IMR-90 (cell line): ENCODE measurements at regions not wholly inside any gene's neighbourhood (a gene's known extent, or its start where the extent isn't known, plus 50 kb on each side); places are given as distances from the start of the nearest gene placed in this dataset.
A peak's percentile ranks its signal among the peaks of the same experiment; 100 is the strongest.

Experiments used
- ATAC-seq: fragments of 200-7000 bp; cut with Tn5 transposase; 2 replicates; pipeline ENCODE4 v1.9.1; 2020; ENCODE audit warnings: low read depth, mild to moderate bottlenecking, moderate library complexity
- BruUV-seq: library from RNA; stranded (reverse); fragments of 400-500 nt; replicated peaks from 2 replicates; lab custom pipeline; 2021; lab: Mats Ljungman, UMichigan
- CTCF ChIA-PET: fragments of 300-600 bp; formaldehyde crosslinking; extraction: SDS; loops from one replicate; lab custom pipeline; 2021; ENCODE audit warnings: antibody characterized with exemption; lab: Yijun Ruan, JAX
- POLR2A ChIA-PET: fragments of 300-600 bp; sonication (Branson Sonifier 250); formaldehyde crosslinking; loops from one replicate; lab custom pipeline; 2022; ENCODE audit warnings: antibody characterized with exemption; ENCODE audit not compliant: unreplicated experiment; lab: Charles Lee
- DNase-seq: peaks from one replicate; pipeline ENCODE4 v3.0.0; 2013
- H2AFZ ChIP-seq: replicated peaks from 2 replicates; pipeline ENCODE3; 2013; ENCODE audit warnings: low read length, mild to moderate bottlenecking; ENCODE audit not compliant: poor library complexity
- H2AK5ac ChIP-seq: 2 replicates; pipeline ENCODE4 v1.6.1; 2013; ENCODE audit warnings: low read depth, low read length, inconsistent platforms
- H2AK9ac ChIP-seq: replicated peaks from 2 replicates; pipeline ENCODE3; 2013; ENCODE audit warnings: mild to moderate bottlenecking, low read depth, low read length, moderate library complexity; ENCODE audit not compliant: poor library complexity
- H2BK120ac ChIP-seq: 2 replicates; pipeline ENCODE4 v1.6.1; 2013; ENCODE audit warnings: low read depth, low read length, inconsistent platforms
- H2BK15ac ChIP-seq: 3 replicates; pipeline ENCODE4 v1.6.1; 2013; ENCODE audit warnings: low read depth, low read length, inconsistent platforms
- H2BK20ac ChIP-seq: 2 replicates; pipeline ENCODE4 v1.6.1; 2013; ENCODE audit warnings: low read depth, mild to moderate bottlenecking, inconsistent platforms, low read length, moderate library complexity
- H2BK5ac ChIP-seq: 2 replicates; pipeline ENCODE4 v1.6.1; 2013; ENCODE audit warnings: mild to moderate bottlenecking, low read depth, low read length, inconsistent platforms; ENCODE audit not compliant: poor library complexity, severe bottlenecking
- H3K14ac ChIP-seq: replicated peaks from 2 replicates; pipeline ENCODE4 v1.6.1; 2013; ENCODE audit warnings: low read depth, low read length, inconsistent platforms
- H3K18ac ChIP-seq: 2 replicates; pipeline ENCODE4 v1.6.1; 2013; ENCODE audit warnings: low read depth, low read length, control low read depth
- H3K23ac ChIP-seq: 2 replicates; pipeline ENCODE4 v1.6.1; 2013; ENCODE audit warnings: low read depth, low read length, inconsistent platforms
- H3K27ac ChIP-seq: 2 replicates; pipeline ENCODE4 v1.5.1; 2013; ENCODE audit warnings: mild to moderate bottlenecking, control low read depth, low read length; ENCODE audit not compliant: insufficient read depth
- H3K27me3 ChIP-seq: 2 replicates; pipeline ENCODE4 v1.6.1; 2013; ENCODE audit warnings: low read length; ENCODE audit not compliant: control insufficient read depth, insufficient read depth
- H3K36me3 ChIP-seq: 2 replicates; pipeline ENCODE4 v1.6.1; 2013; ENCODE audit warnings: low read length, mixed read lengths; ENCODE audit not compliant: control insufficient read depth, insufficient read depth
- H3K4ac ChIP-seq: 2 replicates; pipeline ENCODE4 v1.6.1; 2013; ENCODE audit warnings: low read depth, low read length, inconsistent platforms
- H3K4me1 ChIP-seq: 2 replicates; pipeline ENCODE4 v1.6.1; 2013; ENCODE audit warnings: low read length, mixed read lengths; ENCODE audit not compliant: control insufficient read depth, insufficient read depth
- H3K4me2 ChIP-seq: 2 replicates; pipeline ENCODE4 v1.6.1; 2013; ENCODE audit warnings: low read depth, mild to moderate bottlenecking, control low read depth, low read length, moderate library complexity
- H3K4me3 ChIP-seq: 2 replicates; pipeline ENCODE4 v1.5.1; 2013; ENCODE audit warnings: low read depth, mild to moderate bottlenecking, control low read depth, low read length, moderate library complexity; ENCODE audit not compliant: insufficient read depth
- H3K56ac ChIP-seq: 2 replicates; pipeline ENCODE4 v1.6.1; 2013; ENCODE audit warnings: low read length, inconsistent platforms; ENCODE audit not compliant: insufficient read depth; ENCODE audit errors: extremely low read depth
- H3K79me1 ChIP-seq, 2 experiments: 2 replicates each; pipeline ENCODE4 v1.6.1; 2013; ENCODE audit warnings: low read length in 2 of 2, inconsistent platforms in 1 of 2, low read depth in 1 of 2
- H3K9ac ChIP-seq: 2 replicates; pipeline ENCODE4 v1.6.1; 2013; ENCODE audit warnings: low read depth, low read length, control low read depth
- H3K9me1 ChIP-seq: 2 replicates; pipeline ENCODE4 v1.6.1; 2013; ENCODE audit warnings: low read length, inconsistent platforms; ENCODE audit not compliant: insufficient read depth
- H3K9me3 ChIP-seq: 2 replicates; pipeline ENCODE4 v1.6.1; 2013; ENCODE audit warnings: low read length; ENCODE audit not compliant: control insufficient read depth, insufficient read depth
- H4K20me1 ChIP-seq: 2 replicates; pipeline ENCODE4 v1.6.1; 2013; ENCODE audit warnings: low read length, inconsistent platforms; ENCODE audit not compliant: insufficient read depth
- H4K5ac ChIP-seq: 2 replicates; pipeline ENCODE4 v1.6.1; 2013; ENCODE audit warnings: mild to moderate bottlenecking, low read depth, low read length, control low read depth
- H4K8ac ChIP-seq, 2 experiments: 2 replicates each; pipeline ENCODE4 v1.6.1; 2013; ENCODE audit warnings: low read depth in 2 of 2, low read length in 2 of 2, control low read depth in 1 of 2, inconsistent platforms in 1 of 2
- H4K91ac ChIP-seq: 2 replicates; pipeline ENCODE4 v1.6.1; 2013; ENCODE audit warnings: low read depth, low read length, inconsistent platforms; ENCODE audit not compliant: insufficient read depth
- MAFK ChIP-seq: IDR thresholded peaks from 2 replicates; pipeline ENCODE4 v1.6.1; 2012; ENCODE audit warnings: low read depth, low read length, improper control_type of control experiment
- NFE2L2 ChIP-seq: fragments of 150-350 bp; IDR thresholded peaks from 2 replicates; pipeline ENCODE4 v1.6.1; 2016; ENCODE audit warnings: low read depth, mild to moderate bottlenecking, low read length
- WGBS, 2 experiments: methylation state at CpG; one replicate each; pipeline versions ENCODE4 v1.1.5 to v1.1.7; 2013; ENCODE audit warnings: missing lambda C conversion rate in 2 of 2; ENCODE audit not compliant: insufficient read length in 1 of 2; ENCODE audit errors: extremely low coverage in 2 of 2; 5-methylcytosine and 5-hydroxymethylcytosine counted together
- dilution Hi-C: fragments of 300-500 bp; cut with HindIII; formaldehyde crosslinking; loops from one replicate; pipeline ENCODE4 v1.14.3; 2018; ENCODE audit warnings: low sequenced_read_pairs; ENCODE audit not compliant: unreplicated experiment
- in situ Hi-C: fragments of 300-500 bp; cut with MboI; formaldehyde crosslinking; loops from 3 replicates; pipeline ENCODE4 v1.14.3; 2019; ENCODE audit warnings: low sequenced_read_pairs, inconsistent platforms, mixed read lengths
- intact Hi-C: fragments of 100-400 bp; cut with micrococcal nuclease; formaldehyde crosslinking; loops from 2 replicates; pipeline ENCODE4 v1.10.0; 2022

DNA sequence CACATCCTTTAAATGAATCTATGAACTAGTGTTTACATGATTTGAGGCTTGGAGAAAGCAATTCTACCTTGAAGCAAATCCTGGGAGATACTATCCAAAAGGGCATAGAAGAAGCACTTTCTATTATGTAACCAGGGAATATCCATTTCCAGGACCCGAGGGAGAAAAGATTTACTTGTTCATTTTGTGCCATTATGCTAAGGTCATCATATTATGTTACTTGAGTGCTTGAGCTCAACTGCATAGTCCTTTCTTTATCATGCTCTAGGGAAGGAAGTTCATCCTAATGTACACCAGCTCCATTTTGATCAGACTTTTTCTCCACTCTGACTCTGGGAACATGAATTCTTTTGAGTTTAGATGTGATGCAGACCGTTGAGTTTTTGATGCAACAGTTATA, 188.6 kb upstream of the SNX7 start:
- POLR2A ChIA-PET = no interaction called here
- dilution Hi-C loops (no loop called here), in situ Hi-C loops (loop anchor here (25.0 kb wide), 1 partner anchor 1236 kb away; no protein-coding TSS in a partner anchor), intact Hi-C loops (no loop called here)
- Histone ChIP-seq H4K20me1 (no peaks in the 10 kb centered on the region), H3K27ac (no peak overlapping the region), H3K4ac (no peak overlapping the region), H2BK5ac (no peak overlapping the region), H2BK15ac (no peak overlapping the region), H4K8ac (no peak overlapping the region), H3K27me3 (no peaks in the 10 kb centered on the region), H2AK9ac (no peak overlapping the region), H3K9ac (no peak overlapping the region), H3K9me3 (no peaks in the 10 kb centered on the region), H3K79me1 (no peaks in the 10 kb centered on the region), H2BK120ac (no peak overlapping the region), H4K91ac (no peak overlapping the region), H3K36me3 (no peaks in the 10 kb centered on the region), H3K56ac (no peak overlapping the region), H2AFZ (no peak overlapping the region), H3K4me1 (no peaks in the 10 kb centered on the region), H2BK20ac (no peak overlapping the region), H3K18ac (no peak overlapping the region), H2AK5ac (no peak overlapping the region), H3K23ac (no peak overlapping the region), H3K4me2 (no peak overlapping the region), H4K5ac (no peak overlapping the region), H3K9me1 (no peaks in the 10 kb centered on the region), H3K14ac (no peak overlapping the region), H3K4me3 (no peak overlapping the region)
- DNase-seq (no peak), ATAC-seq (no peak)
- no TSS peak for BruUV-seq
- CTCF ChIA-PET = no interaction called here
- WGBS, 2 experiments = no CpG with 5 or more reads among the region's 2 CpGs
- TF ChIP-seq NFE2L2 (no peak), MAFK (peak; percentile 73)
